Natural killer cell treated with Interleukin-12 subunit alpha and Interleukin-12 subunit beta and Interleukin-15 and Interleukin-18, amount 100 ng/mL, for 72 hours (primary cell): ENCODE measurements at regions not wholly inside any gene's neighbourhood (a gene's known extent, or its start where the extent isn't known, plus 50 kb on each side); places are given as distances from the start of the nearest gene placed in this dataset.

ENCODE experiments used
- ATAC-seq, 2 donors: fragments of 150-1000 bp; cut with Tn5 transposase in 1 of 2; sonication (Bioruptor Pico), chemical (Tn5 transposase) in 1 of 2; 2 replicates each; pipeline ENCODE4 v1.10.0; 2021
- DNase-seq: peaks from one replicate; pipeline ENCODE4 v3.0.0; 2022; ENCODE audit warnings: low spot score
- H3K27ac Mint-ChIP-seq, 2 donors: 1 replicate in 1 of 2; 2 replicates in 1 of 2; pipeline ENCODE4 v1.8.0; 2022; ENCODE audit warnings: mixed read lengths in 2 of 2, mild to moderate bottlenecking in 1 of 2, moderate library complexity in 1 of 2
- H3K27me3 Mint-ChIP-seq, 2 donors: 1 replicate in 1 of 2; 2 replicates in 1 of 2; pipeline ENCODE4 v1.8.0; 2022; ENCODE audit warnings: mixed read lengths in 2 of 2
- H3K36me3 Mint-ChIP-seq: one replicate; pipeline ENCODE4 v1.8.0; 2022; ENCODE audit warnings: mixed read lengths
- H3K4me1 Mint-ChIP-seq, 2 donors: 1 replicate in 1 of 2; 2 replicates in 1 of 2; pipeline ENCODE4 v1.8.0; 2022; ENCODE audit warnings: low read depth in 2 of 2, mixed read lengths in 2 of 2, mild to moderate bottlenecking in 1 of 2
- H3K4me3 Mint-ChIP-seq: one replicate; pipeline ENCODE4 v1.8.0; 2022; ENCODE audit warnings: mixed read lengths
- H3K9me3 Mint-ChIP-seq: 2 replicates; pipeline ENCODE4 v1.8.0; 2022; ENCODE audit warnings: mixed read lengths

DNA sequence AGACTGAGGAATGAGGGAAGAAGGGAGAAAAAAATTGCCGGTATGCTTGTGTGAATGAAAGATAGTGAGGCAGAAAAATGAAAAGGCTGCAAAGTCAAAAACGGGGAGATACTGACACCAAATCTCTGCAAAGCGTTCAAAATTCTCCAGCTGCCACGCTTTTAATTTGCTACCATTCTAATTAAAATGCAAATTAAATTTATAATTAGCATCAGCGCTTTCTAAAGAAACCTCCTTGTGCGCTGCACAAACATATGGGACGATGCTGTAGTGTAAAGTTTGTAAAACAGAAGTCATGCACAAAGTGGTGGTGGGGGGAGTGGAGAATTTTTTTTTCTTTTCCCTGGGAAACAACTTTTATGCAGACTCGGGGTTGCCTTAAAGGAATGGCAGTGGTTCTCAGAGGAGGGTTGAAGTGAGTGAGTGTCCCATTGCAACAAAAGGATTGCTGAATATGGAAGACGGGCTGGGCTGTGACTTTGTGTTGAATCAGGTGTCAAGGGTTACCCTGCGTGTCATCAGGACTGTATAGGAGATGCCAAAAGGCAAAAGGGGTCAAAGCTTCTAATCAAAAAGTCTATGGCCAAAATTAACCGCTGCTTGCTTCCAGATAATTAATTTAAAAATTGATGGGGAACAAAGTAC is 472.2 kb downstream of the NR2F2 start:
- H3K36me3 Mint-ChIP-seq = no peaks in the 10 kb centered on the region
- ATAC-seq (no peak), DNase-seq (no peak)
- H3K27ac Mint-ChIP-seq = no peak overlapping the region
- H3K4me3 Mint-ChIP-seq = no peak overlapping the region
- H3K9me3 Mint-ChIP-seq = peaks cover 3% of the 10 kb centered on the region
- no peaks in the 10 kb centered on the region for H3K4me1 Mint-ChIP-seq
- H3K27me3 Mint-ChIP-seq = peaks cover 5 to 12% of the 10 kb centered on the region in 2 donors

DNA sequence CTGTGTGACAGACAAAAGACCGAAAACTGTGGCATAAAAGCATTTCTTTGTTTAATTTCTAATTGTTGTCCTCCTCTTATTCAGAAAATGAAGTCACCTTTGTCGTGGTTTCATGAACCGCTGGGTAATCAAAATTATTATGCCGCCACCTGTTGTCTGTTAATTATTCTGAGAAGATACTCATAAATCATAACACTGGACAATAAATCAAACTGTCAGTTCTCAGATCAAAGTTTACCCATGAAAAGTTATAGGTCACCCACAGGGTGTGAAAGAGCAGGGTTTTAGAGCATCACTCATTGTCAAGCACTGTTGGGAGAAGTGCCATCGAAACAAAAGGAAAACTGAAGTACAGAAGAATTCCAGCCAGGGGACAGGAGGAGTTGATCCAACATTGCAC is 474.3 kb downstream of the NR2F2 start:
- Mint-ChIP-seq H3K36me3 (no peaks in the 10 kb centered on the region), H3K27ac (no peak overlapping the region), H3K4me1 (no peaks in the 10 kb centered on the region), H3K9me3 (peaks cover 3% of the 10 kb centered on the region), H3K4me3 (no peak overlapping the region), H3K27me3 (peaks cover 5 to 16% of the 10 kb centered on the region in 2 donors)
- DNase-seq (no peak), ATAC-seq (no peak)

DNA sequence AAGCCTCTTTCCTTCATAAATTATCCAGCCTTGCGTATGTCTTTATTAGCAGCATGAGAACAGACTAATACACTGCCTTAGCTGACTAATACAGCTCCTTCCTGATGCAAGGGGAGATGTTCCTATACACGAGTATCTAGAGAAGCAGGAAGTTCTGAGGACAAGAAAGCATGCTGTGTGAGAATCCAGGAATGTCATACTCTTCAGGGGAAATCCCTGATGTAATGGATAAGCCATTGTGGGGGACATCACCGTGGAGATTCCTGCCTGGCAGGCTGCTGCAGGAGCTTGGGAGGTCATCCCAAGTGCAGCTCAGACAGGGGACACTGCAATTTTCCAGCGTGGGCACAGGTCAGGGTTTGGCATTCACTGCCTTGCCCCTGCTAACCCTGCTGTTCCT is 476.9 kb downstream of the NR2F2 start:
- ATAC-seq (no peak), DNase-seq (no peak)
- Mint-ChIP-seq H3K4me1 (no peaks in the 10 kb centered on the region), H3K4me3 (no peak overlapping the region), H3K9me3 (no peaks in the 10 kb centered on the region), H3K27me3 (peaks cover 0 to 6% of the 10 kb centered on the region in 2 donors), H3K36me3 (no peaks in the 10 kb centered on the region), H3K27ac (no peak overlapping the region)

DNA sequence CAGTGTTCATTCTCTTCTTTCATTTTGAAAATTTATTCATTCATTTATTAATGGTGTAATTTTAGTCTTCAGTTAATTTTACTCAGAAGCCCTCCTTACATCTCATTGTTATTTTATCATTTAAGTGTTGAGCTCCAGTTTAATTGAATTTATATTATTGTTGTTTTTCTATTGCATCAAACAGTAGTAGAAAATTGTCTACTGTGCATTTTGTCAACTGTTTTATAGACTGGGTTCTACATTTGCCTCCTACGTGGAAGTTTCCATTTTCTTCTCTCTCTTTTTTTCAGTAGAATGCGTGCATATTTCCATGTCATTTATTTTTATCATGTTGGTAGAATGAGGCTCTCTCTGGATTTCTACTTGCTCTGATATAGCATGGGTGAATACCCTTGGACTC is 487.4 kb downstream of the NR2F2 start:
- Mint-ChIP-seq H3K4me1 (no peaks in the 10 kb centered on the region), H3K27ac (no peak overlapping the region), H3K9me3 (peaks cover 3% of the 10 kb centered on the region), H3K27me3 (no peaks in the 10 kb centered on the region), H3K36me3 (no peaks in the 10 kb centered on the region), H3K4me3 (no peak overlapping the region)
- DNase-seq = no peak
- no peak for ATAC-seq

DNA sequence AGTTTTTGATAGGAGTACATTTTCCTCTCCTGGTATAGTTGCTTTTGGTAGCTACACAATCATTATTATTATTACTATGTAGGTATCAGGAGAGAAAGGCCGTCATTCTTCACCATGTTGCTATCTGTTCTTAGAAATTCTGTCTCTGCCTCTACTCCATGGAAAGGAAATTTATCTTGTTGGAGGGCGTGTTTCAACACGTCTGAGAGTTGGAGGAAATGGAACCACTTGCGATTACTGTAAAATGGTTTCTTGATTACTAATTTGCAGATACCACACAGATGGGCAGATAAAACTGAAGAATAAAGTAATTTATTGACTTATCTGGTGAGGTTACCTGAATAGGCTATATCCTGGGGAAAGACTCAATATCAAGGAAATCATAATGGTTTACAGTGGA is 488.4 kb downstream of the NR2F2 start:
- peaks cover 3% of the 10 kb centered on the region for H3K9me3 Mint-ChIP-seq
- H3K36me3 Mint-ChIP-seq = no peaks in the 10 kb centered on the region
- H3K4me3 Mint-ChIP-seq = no peak overlapping the region
- H3K27ac Mint-ChIP-seq = no peak overlapping the region
- H3K27me3 Mint-ChIP-seq = no peaks in the 10 kb centered on the region
- ATAC-seq (no peak), DNase-seq (no peak)
- no peaks in the 10 kb centered on the region for H3K4me1 Mint-ChIP-seq

DNA sequence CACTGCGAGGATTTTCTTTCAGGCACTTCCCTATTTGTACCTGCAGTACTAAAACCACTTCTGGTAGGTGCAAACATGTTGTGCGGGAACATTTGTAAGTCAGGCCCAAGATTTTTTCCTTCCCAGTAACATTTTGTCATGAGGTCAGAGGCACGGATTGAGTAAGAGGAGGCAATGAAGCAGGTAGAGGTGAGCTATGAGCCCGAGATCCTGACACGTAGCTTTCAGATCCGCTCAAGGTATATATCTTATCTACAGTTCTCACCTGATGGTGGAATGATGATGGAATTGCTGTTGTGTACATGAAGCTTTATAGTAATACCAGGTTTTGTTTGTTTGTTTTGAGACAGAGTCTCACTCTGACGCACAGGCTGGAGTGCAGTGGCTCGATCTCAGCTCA is 497.5 kb downstream of the NR2F2 start:
- Mint-ChIP-seq H3K4me3 (no peak overlapping the region), H3K9me3 (no peaks in the 10 kb centered on the region), H3K36me3 (no peaks in the 10 kb centered on the region), H3K27me3 (no peaks in the 10 kb centered on the region), H3K27ac (no peak overlapping the region), H3K4me1 (no peaks in the 10 kb centered on the region)
- ATAC-seq = no peak
- DNase-seq = no peak

DNA sequence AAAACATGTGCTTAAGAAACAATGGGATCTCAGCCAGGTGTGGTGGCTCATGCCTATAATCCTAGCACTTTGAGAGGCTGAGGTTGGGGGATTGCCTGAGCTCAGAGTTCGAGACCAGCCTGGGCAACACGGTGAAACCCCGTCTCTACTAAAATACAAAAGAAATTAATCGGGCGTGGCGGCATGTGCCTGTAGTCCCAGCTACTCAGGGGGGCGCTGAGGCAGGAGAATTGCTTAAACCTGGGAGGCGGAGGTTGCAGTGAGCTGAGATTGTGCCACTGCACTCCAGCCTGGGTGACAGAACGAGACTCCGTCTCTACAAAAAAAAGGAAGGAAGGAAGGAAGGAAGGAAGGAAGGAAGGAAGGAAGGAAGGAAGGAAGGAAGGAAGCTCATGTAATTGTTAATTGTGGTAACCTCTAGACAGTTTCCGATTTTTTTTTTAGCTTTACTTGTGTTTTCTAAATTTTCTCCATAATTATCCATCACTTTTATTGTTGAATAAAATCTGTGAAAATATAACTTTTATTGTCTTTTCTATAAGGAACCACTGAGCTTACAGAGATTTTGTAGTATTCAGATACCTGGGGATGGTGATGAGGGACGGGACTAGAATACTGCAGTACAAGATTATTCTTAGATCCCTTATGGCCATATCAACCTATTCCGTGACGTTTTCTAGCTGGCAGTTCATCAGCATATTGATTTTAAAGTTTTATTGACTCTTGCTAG is 506.9 kb downstream of the NR2F2 start:
- Mint-ChIP-seq H3K36me3 (no peaks in the 10 kb centered on the region), H3K4me1 (no peaks in the 10 kb centered on the region), H3K4me3 (no peak overlapping the region), H3K27ac (no peak overlapping the region), H3K9me3 (peaks cover 15% of the 10 kb centered on the region), H3K27me3 (no peaks in the 10 kb centered on the region)
- no peak for ATAC-seq
- no peak for DNase-seq

DNA sequence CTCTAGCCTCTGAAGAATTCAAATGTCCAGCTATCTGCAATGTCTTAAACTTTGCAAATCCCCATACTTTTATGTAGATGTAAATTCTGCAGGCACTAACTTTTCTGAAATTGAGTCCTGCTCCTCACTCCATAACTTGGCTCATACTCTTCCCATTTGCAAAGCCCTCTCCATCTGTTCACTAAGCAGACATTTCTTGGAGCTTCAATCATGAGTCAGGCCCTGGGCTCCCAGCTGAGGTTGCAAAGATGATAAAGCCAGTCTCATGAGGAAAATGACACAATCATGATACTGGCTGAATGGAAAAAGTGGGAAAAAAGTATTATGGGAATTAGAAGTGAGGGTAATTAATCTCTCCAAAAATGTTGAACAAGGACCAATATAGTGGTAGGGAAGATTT is 507.6 kb downstream of the NR2F2 start:
- Mint-ChIP-seq H3K4me1 (no peaks in the 10 kb centered on the region), H3K27ac (no peak overlapping the region), H3K36me3 (no peaks in the 10 kb centered on the region), H3K4me3 (no peak overlapping the region), H3K9me3 (peaks cover 17% of the 10 kb centered on the region), H3K27me3 (no peaks in the 10 kb centered on the region)
- DNase-seq = no peak
- ATAC-seq = no peak

DNA sequence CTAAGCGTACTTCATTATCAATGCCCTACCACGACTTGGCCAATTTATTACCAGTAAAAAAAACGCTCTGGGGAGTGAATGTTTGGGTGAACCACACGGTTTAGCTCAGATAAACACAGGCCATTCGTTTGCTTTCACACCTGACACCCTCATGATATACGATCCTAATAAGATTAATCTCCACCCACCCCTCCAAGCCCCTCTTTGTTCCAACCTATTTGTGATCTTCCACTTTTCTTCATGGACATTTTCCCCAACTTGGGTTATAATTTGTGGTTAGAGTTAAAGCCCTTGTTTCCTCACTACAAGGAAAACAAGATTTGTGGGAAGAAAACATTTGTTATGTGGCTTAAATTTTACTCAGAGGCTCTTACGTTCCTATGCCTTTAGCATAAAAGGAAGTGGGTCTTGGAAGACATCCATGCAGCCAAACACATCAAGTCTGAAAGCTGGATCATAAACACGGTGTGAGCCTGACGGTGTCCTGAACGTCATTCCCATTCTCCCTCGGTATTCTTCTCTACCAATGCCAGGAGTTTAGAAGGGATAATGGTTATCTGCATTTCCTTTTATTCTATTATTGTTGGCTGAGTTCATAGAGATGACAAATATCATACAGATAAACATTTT is 518.9 kb downstream of the NR2F2 start:
- Mint-ChIP-seq H3K9me3 (peaks cover 22% of the 10 kb centered on the region), H3K27me3 (peaks cover 0 to 9% of the 10 kb centered on the region in 2 donors), H3K4me3 (no peak overlapping the region), H3K36me3 (no peaks in the 10 kb centered on the region), H3K4me1 (no peaks in the 10 kb centered on the region), H3K27ac (no peak overlapping the region)
- DNase-seq (no peak), ATAC-seq (no peak)

DNA sequence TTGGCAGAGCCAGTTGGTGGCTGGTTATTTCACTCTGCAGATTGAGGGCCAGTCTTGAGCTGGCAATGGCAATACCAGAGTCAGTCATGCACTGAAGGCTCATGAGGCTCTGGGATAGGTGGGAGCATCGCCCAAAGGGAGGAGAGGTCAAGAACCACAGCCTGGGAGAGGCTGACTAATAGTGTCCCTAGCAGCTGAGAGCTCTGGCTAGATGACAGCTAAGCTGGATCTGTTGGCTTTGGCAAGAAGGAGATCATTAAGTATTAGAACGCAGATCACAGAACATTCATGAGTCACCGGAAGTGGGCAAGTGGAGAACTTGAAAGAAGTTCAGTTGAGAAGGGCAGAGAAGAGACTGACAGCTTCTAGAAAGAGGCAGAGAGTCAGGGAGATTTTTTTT is 521.1 kb downstream of the NR2F2 start:
- Mint-ChIP-seq H3K4me1 (no peaks in the 10 kb centered on the region), H3K4me3 (no peak overlapping the region), H3K36me3 (no peaks in the 10 kb centered on the region), H3K27ac (no peak overlapping the region), H3K27me3 (peaks cover 0 to 9% of the 10 kb centered on the region in 2 donors), H3K9me3 (peaks cover 17% of the 10 kb centered on the region)
- DNase-seq (no peak), ATAC-seq (no peak)

DNA sequence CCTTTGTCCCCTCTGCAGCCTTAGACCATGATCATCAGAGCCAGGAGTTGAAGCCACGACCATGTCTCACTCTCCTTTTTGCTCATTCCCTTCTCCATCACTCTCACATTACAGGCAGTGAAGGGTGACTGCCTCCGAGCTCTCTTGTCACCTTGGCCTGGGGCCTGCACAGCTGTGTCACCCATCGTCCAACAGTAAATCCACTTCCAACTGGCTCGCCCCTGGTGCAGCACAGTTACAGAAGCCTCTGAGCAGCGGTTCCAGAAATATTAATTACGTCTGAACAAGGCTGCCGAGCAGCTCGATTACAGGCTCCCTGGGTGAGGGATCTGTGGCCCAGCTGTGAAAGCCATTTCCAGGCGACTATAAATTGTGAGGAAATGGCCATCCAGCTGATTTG is 528.2 kb downstream of the NR2F2 start:
- Mint-ChIP-seq H3K9me3 (peaks cover 7% of the 10 kb centered on the region), H3K27ac (no peak overlapping the region), H3K27me3 (peaks cover 0 to 12% of the 10 kb centered on the region in 2 donors), H3K36me3 (no peaks in the 10 kb centered on the region), H3K4me1 (no peaks in the 10 kb centered on the region), H3K4me3 (no peak overlapping the region)
- no peak for DNase-seq
- ATAC-seq = no peak

DNA sequence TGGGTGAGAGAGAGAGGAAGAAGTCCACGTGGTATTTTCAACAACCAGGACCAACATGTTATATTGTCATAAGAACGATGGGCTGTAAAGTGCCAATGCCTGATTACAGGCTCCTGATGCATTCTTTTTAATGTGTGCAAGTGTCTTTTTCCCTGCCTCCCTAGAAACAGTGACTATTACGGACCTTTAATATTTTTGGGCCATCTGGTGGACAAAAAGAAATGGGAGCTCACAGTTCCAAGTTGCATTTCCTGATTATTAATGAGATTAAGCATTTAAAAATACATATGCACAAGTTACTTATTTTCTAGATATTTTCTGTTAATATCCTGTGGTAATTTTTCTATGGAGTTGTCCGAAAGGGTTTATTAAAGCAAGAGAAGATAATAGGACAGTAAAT is 530.2 kb downstream of the NR2F2 start:
- Mint-ChIP-seq H3K27ac (no peak overlapping the region), H3K4me3 (no peak overlapping the region), H3K36me3 (no peaks in the 10 kb centered on the region), H3K9me3 (peaks cover 7% of the 10 kb centered on the region), H3K27me3 (peaks cover 0 to 12% of the 10 kb centered on the region in 2 donors), H3K4me1 (no peaks in the 10 kb centered on the region)
- ATAC-seq (no peak), DNase-seq (no peak)

DNA sequence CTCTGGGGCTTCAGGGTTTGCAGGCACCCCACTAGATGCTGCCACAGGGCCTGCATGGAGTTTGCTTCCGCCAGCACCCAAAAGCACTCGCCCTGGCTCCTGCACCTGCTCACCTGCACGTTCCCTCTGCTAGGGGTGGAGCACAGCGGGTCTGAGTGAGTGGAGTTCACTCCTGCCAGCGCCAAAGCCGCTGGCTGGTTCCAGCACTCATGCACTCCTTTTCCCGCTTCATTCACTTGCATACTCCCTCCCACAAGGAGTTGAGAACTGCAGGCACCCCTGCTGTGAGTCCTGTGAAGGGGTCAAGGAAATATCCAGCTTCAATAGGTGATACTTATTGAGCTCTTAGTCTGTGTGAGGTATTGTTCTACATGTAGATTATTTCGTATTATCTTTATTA is 537.5 kb downstream of the NR2F2 start:
- no peak overlapping the region for H3K27ac Mint-ChIP-seq

DNA sequence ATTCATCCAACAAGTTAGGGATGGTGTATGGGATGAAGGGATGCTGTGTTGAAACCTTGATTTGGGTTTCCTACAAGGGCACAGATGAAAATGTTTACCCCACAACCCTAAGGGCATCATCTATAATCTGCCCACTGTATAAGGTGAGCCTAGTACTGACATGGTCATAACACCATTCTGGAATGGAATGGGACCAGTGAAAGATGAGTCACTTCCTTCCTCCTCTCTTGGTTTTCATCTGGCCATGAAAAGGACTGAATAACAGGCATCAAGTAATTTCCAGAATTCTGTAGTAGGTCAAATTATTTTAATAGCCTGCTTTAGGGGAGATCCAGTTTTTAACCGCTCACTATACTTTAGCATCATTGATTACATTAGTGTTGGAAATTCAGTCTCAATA is 538.6 kb downstream of the NR2F2 start:
- H3K27me3 Mint-ChIP-seq = peaks cover 0 to 7% of the 10 kb centered on the region in 2 donors
- no peak overlapping the region for H3K4me3 Mint-ChIP-seq
- peaks cover 8% of the 10 kb centered on the region for H3K9me3 Mint-ChIP-seq
- no peak for DNase-seq
- H3K4me1 Mint-ChIP-seq = no peaks in the 10 kb centered on the region
- no peaks in the 10 kb centered on the region for H3K36me3 Mint-ChIP-seq
- ATAC-seq = no peak
- H3K27ac Mint-ChIP-seq = no peak overlapping the region

More for the DNA sequence above, 537.5 kb downstream of the NR2F2 start:
- H3K9me3 Mint-ChIP-seq = peaks cover 5% of the 10 kb centered on the region
- H3K27me3 Mint-ChIP-seq = peaks cover 0 to 5% of the 10 kb centered on the region in 2 donors
- no peaks in the 10 kb centered on the region for H3K4me1 Mint-ChIP-seq
- no peaks in the 10 kb centered on the region for H3K36me3 Mint-ChIP-seq
- DNase-seq (no peak), ATAC-seq (no peak)
- no peak overlapping the region for H3K4me3 Mint-ChIP-seq
